ENCODE measurements at regions not wholly inside any gene's neighbourhood (a gene's known extent, or its start where the extent isn't known, plus 50 kb on each side); places are given as distances from the start of the nearest gene placed in this dataset.
"Not testable (repeated sequence)": the region's sequence is repeated elsewhere in the genome, so short reads cannot be mapped to it uniquely, and the experiment has no call there.

DNA sequence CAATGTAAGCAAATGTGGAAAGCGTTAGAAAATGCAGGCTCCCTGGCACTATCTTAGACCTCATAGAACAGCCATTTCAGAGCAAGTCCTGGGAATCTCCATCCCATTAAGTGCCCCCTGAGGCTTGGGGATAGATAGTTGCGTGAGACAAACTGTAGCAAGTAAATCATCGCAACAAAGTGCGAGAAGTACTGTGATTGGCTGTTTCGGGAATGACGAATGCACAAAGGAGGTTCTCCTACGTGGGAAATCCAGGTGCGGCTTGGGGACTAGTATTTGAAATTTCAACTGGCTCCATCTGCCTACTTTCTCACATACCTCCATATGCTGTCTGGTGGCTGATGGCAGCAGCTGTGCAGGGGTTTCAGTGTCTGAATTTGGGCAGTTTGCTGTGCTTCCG, 84.5 kb downstream of the PLEKHG1 start:
- no peak for DNase-seq

DNA sequence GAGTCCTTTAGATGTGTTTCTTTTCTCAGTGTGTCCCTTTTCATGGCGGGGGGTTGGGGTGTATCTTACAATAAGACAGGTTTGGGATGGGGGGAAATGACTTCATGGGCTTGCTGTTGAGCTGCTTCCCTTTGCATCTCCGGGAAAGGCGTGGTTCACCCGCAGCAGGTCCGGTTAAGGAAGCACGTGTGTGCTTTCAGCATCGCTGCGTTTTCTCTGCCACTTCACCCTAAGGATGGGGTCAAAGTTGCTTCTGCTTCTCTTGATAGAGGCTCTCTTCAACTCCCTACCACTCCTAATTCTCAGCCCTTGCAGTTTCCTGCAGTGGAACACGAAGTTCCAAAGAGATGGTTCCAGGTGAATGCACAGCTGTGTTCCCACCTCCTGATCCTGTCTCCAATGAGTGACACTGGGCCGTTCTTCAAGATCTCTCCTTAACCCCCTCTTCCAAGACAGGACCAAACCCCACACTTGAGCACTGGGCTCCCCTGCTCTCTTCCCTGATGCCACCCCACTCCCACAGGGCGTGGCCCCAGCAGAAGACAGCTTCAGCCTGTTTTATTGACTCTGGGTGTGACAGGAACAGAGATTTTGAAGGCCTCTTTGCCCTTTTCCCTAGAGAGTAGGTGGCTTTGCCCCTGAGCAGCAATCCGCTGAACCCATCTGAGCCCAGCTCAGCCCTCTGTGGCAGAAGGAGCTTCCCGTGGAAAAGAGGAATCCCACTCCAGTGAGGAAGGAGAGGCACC, 85.2 kb downstream of the PLEKHG1 start:
- DNase-seq = no peak

GRCh38 chr6:150685860-150686259, 86.2 kb downstream of the PLEKHG1 start:
- peak; percentile 37 for DNase-seq

GRCh38 chr6:150686566-150686965, 86.9 kb downstream of the PLEKHG1 start:
- no peak for DNase-seq

DNA sequence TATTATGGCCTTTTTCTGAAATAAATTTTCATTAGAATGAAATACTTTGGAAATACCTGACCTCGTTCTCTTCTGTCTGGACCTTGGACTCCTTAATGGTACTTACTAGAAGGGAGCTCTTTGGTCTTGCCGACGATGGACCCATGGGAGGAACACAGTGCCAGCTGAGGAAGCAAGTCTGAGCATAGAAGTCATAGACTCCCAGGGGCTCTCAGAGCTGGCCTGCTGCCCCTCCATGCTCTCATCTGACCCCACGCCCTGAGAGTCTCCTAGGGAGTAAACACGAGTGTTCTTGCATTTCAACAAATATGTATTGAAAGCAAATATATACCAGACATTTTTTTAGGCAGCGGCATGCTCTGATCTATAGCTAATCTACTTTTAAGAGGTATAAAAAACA, 87.8 kb downstream of the PLEKHG1 start:
- no peak for DNase-seq

GRCh38 chr6:150689900-150690590, 90.4 kb downstream of the PLEKHG1 start:
- DNase-seq = no peak

- DNase-seq = no peak
Observed at GRCh38 chr6:150690681-150691080, 91.0 kb downstream of the PLEKHG1 start.

DNA sequence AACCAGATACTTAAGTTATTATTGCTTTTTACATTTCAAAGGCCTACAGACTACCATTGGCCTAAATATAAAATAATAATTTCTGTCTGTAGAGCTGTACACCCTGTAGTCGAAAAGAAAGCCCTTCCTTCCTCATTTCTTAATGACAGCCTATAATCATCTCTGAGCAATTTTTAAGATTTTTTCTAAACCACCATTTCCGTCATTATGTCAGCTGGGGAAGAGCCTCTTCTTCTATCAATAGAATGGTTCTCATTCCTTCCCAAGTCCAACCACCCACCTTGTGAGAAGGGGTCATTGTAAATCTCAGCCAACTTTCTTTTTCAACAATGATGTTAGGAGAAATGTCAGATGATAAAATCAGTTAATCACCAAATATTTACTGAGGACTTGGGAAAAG, 91.8 kb downstream of the PLEKHG1 start:
- no peak for DNase-seq

DNA sequence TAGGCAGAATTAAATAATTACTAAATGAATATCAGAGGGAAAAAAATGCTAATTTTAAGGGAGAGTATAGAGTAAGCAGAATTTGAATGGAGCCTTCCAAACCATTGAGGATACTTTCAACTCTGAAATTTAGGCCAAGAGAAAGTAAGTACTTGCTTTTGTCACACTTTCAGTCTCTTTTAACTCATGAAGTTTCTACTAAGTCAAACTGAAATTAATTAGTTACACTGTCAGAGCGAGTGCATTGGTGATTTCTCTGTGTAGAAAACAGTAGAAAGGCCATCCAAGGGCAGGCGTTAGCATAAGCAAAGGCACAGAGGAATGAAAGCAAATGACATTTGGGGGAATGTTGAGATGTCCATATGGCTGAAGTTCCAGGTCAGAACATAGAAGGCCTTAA, 92.9 kb downstream of the PLEKHG1 start:
- DNase-seq = no peak

DNA sequence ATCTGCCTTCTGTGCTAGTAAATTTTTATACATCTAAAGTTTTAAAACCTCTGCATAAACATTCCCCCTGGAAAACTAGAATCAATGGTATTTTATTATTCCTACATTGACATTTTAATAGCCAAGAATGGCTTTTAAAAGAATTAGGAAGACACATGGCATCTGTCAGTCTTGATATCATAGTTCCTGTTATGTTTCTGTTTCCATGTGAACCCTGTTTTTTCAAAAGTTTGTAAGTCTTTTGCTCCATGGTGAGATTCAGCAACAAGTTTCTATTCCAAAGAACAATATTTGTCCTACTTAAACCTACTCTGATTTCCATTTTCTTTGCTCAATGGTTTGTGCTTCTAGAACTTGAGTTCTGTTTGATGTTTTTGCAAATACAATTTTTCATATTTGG, 95.2 kb downstream of the PLEKHG1 start:
- DNase-seq = no peak

- no peak for DNase-seq
Observed at GRCh38 chr6:150695652-150696051, 96.0 kb downstream of the PLEKHG1 start.

DNA sequence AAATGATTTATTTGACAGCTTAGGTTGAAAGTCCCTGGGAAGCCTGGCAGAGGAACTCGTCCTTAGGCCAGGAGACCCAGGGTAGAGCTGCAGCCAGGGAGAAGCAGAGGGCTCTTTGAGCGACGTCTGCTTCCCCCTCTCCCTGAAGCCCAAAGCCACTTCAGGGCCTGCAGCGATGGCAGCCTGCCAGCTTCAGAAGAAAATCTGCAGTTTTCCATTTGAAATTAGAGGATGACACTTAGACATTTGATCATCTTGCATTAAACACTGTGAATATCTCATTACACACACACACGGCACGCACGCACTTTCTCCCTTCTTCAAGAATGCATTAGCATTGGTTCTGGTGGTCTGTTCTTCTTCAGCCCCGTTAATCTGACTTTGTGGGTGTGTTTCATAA, 96.5 kb downstream of the PLEKHG1 start:
- DNase-seq = no peak

- not testable (repeated sequence) for DNase-seq
Observed at GRCh38 chr6:150696918-150697317, 97.2 kb downstream of the PLEKHG1 start.

GRCh38 chr6:150697515-150697914, 97.8 kb downstream of the PLEKHG1 start:
- no peak for DNase-seq

GRCh38 chr6:150698391-150698790, 98.7 kb downstream of the PLEKHG1 start:
- DNase-seq = no peak

- no peak for DNase-seq
Observed at GRCh38 chr6:150702675-150703074, 103.0 kb downstream of the PLEKHG1 start.

DNA sequence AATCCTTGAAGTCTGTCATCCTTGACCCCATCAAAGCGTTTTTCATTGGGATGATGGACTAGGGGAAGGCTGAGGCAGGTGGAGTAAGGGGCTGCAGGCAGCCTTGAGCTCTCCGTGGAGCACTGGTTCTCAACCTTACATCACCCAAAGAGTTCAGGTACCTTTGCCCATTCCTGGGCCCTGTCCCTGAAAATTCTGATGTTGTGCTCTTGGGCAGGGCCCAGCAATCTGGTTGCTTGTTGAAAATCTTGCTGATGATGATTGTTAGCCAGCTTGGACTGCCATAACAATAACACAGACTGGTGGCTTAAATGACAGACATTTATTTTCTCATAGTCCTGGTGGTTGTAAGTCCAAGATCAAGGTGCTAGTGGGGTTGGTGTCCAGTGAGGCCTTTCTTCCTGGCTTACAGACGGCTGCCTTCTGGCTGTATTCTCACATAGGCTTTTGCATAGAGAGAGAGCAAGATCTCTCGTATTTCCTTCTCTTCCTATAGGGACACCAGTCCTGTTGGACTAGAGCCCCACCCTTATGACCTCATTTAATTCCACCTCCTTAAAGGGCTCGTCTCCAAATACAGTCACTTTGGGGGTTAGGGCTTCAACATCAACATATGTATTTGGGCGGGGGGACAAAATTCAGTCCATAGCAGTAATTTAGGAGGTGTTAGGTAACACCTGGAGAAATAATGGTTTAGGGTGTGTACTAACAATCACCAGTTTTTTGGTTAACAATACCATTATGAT, 104.9 kb downstream of the PLEKHG1 start:
- no peak for DNase-seq

DNA sequence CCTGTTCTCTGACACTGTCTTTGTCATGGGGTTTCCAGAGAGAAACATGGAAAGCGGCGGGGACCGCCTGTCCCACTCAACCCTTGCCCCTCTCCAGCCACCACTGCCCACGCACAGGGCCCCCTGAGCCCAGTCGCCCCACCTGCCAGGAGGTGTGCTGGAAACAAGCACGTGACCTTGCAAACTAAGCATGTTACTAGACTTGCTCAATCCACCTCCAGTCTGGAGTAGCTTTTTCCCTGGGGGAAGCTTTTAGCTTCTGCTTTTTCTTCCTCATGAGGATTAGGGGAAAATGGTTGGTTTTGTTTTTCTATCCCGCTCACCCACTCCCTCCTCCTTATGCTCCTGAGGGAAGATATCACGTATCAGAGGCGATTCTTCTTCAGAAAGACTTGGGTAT, 105.7 kb downstream of the PLEKHG1 start:
- no peak for DNase-seq

DNA sequence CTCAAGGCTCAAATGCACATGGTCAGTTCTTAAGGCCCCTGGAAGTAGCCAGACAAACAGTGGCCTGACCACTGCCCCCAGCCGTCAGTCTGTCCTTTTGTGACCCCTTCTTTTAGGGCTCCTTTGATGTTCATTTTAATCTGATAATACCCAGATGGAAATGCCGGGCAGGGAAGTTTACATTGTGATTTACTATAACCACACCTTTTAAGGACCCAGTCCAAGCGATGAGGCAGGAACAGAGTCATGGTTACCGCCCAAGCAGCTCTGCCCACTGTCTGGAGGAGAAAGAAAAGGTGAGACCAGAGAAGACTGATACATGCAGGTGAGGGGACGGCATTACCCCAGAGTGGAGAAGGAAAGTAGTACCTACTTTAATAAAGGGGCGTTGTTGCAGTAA, 110.6 kb downstream of the PLEKHG1 start:
- no peak for DNase-seq

- no peak for DNase-seq
Observed at GRCh38 chr6:150711061-150711460, 111.4 kb downstream of the PLEKHG1 start.

DNA sequence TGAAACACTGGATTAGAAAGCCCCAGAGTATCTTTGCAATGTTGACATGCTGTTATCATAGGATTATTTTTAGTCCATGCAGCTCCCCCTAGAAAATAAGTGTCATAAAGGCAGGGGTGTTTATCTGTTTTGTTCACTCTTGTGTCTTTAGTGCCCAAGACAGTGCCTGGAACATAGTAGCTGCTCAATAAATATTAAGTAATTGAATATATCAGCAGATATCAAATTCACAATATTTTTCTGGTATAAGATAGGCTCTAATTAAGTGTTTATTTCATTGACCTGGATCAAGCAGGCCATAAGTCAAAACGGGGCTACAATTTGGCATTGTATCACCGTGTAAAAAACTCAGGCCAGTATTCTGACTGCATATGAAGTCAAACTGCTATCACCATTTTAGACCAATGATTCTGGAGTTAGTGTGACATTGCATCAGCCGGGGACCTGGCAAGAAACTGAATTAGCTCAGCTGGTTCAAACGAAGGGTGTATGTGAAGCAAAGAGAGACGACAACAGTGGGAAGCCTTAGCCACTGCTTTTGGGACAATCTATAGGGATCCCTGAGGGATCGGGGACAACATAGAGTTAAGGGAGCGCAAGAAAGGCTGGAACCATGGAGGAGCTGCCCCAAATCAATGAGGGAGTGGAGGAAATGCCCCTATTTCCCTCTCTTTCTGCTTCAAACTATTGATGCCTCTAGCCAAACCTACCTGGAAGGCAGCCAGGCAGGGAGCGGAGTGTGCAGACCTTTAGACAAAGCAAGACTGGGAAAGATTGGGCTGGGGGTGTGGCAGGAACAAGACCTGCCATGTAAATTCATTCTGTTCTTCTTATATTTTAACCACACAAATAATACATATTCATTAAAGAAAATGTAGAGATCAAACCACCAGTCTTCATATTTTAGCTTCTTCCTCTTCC, 112.2 kb downstream of the PLEKHG1 start:
- no peak for DNase-seq

DNA sequence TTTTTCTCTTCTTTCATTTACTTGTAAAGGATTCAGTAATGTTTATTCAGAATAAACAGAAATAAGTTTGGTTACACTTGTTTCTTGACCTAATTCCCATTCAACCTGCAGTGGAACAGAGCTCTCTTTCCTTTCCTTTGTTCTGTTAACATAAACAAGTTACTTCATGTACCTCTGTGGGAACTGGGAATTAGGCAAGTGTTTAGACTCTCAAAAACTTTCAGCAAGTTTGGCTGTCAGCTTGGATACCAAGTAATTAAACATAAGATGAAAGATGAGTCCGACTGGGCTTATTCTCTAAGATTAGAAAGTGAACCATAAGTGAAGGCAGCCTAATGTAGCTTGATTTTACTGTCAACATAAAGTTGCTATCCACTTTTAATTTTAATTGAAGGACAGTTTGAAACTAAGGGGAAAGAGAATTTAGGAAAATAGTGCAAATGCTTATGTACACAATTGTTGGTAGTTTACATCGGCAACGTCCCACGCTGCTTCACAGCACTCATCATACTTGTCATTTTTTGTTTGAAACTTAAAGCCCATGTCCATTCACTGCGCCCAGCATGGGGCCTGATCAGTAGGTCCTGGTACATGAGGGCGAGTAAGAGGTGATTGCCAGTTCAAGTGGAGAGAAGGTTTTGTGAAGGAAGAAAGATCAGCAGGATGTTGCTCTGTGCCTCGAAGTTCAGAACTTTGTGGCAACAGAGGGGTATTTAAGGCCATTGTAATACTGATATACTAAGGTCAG, 113.0 kb downstream of the PLEKHG1 start:
- DNase-seq = no peak

Data from activated T-cell treated with anti-CD3 and anti-CD28 coated beads, Interleukin-2, amount 50 U/mL, for 1 hour (primary cell).